ENCODE measurements at regions not wholly inside any gene's neighbourhood (a gene's known extent, or its start where the extent isn't known, plus 50 kb on each side); places are given as distances from the start of the nearest gene placed in this dataset.
"Not testable (repeated sequence)": the region's sequence is repeated elsewhere in the genome, so short reads cannot be mapped to it uniquely, and the experiment has no call there.

DNA sequence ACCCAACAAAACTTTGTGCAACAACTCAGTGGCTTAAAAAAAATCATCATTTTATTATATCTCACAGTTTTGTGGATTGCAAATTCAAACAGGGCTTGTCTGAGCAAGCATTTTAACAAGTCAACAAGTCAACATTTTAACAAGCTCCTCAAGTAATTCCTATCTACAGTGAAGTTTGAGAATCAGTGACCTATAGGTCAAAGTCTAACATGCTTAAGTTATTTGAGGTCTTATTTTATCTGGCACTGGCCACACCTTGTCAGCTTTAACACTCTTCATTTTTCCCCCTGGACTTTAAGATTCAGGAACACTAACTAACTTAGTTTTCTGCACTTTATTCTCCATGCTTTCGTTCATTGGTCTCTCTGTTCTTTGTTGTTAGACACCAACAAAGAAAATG, 71.2 kb upstream of the PELI2 start:
- DNase-seq (ENCODE audit: low spot score) = no peak

- DNase-seq (ENCODE audit: low spot score) = no peak
Observed at GRCh38 chr14:56049536-56049935, 68.7 kb upstream of the PELI2 start.

GRCh38 chr14:56055511-56055910, 62.7 kb upstream of the PELI2 start:
- DNase-seq (ENCODE audit: low spot score) = peak; percentile 87

DNA sequence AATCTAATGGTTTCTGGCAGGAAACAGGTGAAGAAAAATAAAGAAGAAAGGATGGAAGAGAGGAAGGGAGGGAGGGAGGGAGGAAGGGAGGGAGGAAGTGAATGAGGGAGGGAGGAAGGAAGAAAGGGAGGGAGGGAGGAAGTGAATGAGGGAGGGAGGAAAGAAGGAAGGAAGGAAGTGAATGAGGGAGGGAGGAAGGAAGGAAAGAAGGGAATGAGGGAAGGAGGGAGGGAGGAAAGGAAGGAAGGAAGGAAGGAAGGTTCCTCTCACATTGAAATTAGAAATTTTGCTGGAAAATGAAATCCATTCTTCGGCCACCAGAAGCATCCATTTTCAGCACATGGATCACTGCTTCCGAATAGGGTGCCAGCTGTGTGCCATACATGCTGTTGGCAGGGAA, 62.2 kb upstream of the PELI2 start:
- no peak for DNase-seq (ENCODE audit: low spot score)

DNA sequence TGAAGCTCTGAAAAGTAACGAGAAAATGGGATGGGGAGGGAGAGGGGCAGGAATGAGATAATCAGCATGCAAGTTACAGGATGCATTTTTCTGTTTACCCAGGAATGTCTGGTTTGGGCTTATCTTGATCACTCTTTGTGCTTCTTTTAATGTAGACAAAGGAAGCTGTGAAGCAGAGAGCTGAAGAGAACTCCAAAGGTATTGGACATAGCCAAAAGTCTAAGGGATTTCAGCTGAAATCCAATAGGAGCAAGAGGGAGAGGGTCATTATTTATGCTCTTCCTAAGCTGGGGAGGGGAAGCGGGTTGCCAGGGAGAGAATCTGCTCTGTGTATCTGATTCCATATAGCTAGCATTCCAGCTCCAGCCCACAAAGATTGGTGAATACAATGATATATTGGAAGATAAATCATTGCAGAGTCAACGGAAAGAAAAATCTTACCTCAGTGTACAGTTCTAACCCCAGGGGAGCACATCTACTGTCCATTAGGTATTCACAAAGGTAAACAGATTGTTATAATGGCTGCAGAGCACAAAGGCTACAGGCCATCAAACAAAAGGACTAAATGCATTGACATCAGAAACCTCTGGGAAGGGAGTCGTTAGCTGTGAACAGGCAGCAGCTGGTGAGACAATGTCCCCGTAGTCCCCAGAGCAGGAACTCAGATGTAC, 61.0 kb upstream of the PELI2 start:
- DNase-seq (ENCODE audit: low spot score) = no peak

GRCh38 chr14:56057767-56058166, 60.4 kb upstream of the PELI2 start:
- DNase-seq (ENCODE audit: low spot score) = no peak

- peak; percentile 3 for DNase-seq (ENCODE audit: low spot score)
Observed at GRCh38 chr14:56059054-56059453, 59.2 kb upstream of the PELI2 start.

DNA sequence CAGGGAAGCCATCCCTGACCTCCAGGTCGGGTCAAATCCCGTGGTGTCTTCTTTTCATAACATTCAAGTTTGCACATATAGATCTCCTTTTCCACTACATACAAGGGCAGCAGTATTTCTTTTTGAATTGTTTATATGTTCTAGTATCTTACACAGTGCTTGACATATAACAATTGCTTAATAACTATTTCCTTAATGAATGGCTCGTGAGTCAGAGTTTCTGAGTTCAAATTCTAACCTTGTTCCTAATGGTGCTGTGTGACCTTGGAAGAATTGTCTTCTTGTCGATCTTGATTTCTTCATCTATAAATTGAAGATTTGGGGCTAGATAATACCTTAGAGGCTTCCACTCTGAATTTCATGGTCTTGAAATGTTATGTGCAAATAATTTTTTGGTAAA, 57.2 kb upstream of the PELI2 start:
- no peak for DNase-seq (ENCODE audit: low spot score)

DNA sequence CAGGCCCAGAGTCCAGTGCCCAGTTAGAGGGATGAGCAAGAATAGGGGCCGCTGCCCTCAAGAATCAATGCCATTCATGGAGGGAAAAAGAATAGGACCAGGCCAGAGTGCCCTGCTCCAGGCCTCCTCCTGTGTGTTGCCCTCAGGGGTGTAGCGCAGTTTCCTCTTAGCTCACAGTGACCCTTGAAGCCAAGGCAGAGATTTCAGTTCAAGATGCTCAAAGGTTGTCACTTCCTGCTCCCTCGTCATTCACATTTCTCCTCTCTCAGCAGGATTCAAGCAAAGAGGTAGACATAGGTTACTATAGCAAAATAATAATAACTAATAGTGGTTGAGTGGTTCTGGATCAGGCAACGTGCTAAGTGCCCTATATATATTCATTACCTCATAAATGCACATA, 55.1 kb upstream of the PELI2 start:
- no peak for DNase-seq (ENCODE audit: low spot score)

DNA sequence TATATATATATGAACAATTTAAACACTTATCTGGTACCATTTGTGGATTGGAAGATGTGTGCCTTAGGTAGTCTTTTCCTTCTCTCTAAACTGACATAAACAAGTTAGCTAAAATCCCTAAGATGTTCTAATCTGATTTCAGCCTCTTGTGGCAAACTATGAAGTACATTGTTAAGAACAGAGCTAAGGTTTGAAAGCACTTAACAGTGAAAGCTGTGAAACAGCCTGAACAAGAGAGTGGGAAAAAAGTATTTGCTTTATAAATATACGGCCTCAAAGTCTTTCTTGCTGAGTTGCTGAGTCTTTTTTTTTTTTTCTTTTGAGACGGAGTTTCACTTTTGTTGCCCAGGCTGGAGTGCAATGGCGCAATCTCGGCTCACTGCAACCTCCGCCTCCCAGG, 53.7 kb upstream of the PELI2 start:
- DNase-seq (ENCODE audit: low spot score) = no peak

GRCh38 chr14:56065199-56065598, 53.0 kb upstream of the PELI2 start:
- DNase-seq (ENCODE audit: low spot score) = not testable (repeated sequence)

DNA sequence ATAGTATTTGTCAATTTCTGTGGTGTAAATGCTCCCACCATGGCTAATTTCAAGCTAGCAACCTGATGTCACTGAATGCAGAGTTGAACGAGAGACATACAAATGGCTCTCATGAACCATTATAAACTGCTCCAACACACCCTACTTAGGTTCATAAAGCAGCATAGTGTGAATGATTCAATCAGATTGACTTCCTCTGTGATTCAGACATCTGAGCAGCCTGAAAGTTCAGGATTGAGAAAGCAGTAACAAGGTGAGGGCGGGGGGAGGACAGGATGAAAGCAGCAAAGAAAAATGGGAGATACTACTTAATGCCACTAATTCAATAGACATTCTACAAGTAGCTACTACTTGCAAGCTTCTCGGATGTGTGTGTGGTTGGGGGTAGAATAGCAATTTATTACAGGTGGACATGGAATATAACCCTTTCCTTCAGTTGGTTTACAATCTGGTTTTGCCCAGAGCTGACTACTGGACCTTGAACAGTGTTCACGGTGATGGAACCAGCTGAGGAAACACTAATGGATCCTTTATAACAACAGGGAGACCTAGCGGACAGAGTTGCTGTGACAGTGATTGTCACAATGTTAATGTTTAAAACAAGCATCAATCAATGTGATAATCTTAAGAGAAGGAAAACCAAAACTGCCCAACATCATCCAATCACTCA, 52.5 kb upstream of the PELI2 start:
- DNase-seq (ENCODE audit: low spot score) = no peak
